HL-60 (cell line): ENCODE measurements at regions not wholly inside any gene's neighbourhood (a gene's known extent, or its start where the extent isn't known, plus 50 kb on each side); places are given as distances from the start of the nearest gene placed in this dataset.
"Not testable (repeated sequence)": the region's sequence is repeated elsewhere in the genome, so short reads cannot be mapped to it uniquely, and the experiment has no call there.

Experiments
- DNase-seq, 2 experiments: peaks; one replicate each; pipeline ENCODE4 v3.0.0-alpha.2; 2010 to 2020; ENCODE audit warnings: low read depth in 1 of 2, low spot score in 1 of 2
- H3K27ac ChIP-seq: fragments of 250-450 bp; sonication (Bioruptor Pico); replicated peaks from 2 replicates; pipeline ENCODE4 v1.5.1; 2020; ENCODE audit warnings: mild to moderate bottlenecking, moderate library complexity
- H3K27me3 ChIP-seq: fragments of 250-450 bp; sonication (Bioruptor Pico); 2 replicates; pipeline ENCODE4 v1.5.1; 2021; ENCODE audit warnings: mild to moderate bottlenecking, moderate library complexity; ENCODE audit not compliant: insufficient read depth, poor library complexity, severe bottlenecking
- H3K4me3 ChIP-seq: replicated peaks from 2 replicates; pipeline ENCODE4 v1.5.1; 2011; ENCODE audit warnings: mild to moderate bottlenecking, control low read depth, low read length; ENCODE audit not compliant: insufficient read depth
- CTCF ChIP-seq: IDR thresholded peaks from one replicate; pipeline ENCODE4 v1.5.1; 2011; ENCODE audit warnings: low read length, control low read depth, inconsistent platforms; ENCODE audit not compliant: insufficient read depth
- GABPA ChIP-seq: IDR thresholded peaks from 2 replicates; pipeline ENCODE4 v1.6.1; 2012; ENCODE audit warnings: low read depth
- POLR2AphosphoS5 ChIP-seq: IDR thresholded peaks from 2 replicates; pipeline ENCODE4 v1.6.1; 2012; ENCODE audit warnings: low read depth
- REST ChIP-seq: IDR thresholded peaks from 2 replicates; pipeline ENCODE4 v1.6.1; 2012; ENCODE audit warnings: low read depth; ENCODE audit not compliant: insufficient replicate concordance
- SPI1 ChIP-seq: IDR thresholded peaks from 2 replicates; pipeline ENCODE4 v1.6.1; 2012; ENCODE audit warnings: low read depth, mild to moderate bottlenecking, borderline replicate concordance

- TF ChIP-seq GABPA = no peak
- no peak for TF ChIP-seq REST
- no peak for TF ChIP-seq SPI1
- TF ChIP-seq POLR2AphosphoS5 = no peak
These were observed 209.9 kb upstream of the C16orf82 start for GRCh38 chr16:26856791-26857190.

GRCh38 chr16:26857371-26857770 is 209.4 kb upstream of the C16orf82 start:
- Histone ChIP-seq H3K4me3 (no peak overlapping the region), H3K27ac (no peak overlapping the region), H3K27me3 (no peaks in the 10 kb centered on the region)
- no peak for TF ChIP-seq REST
- no peak for TF ChIP-seq POLR2AphosphoS5
- no peak for TF ChIP-seq SPI1
- TF ChIP-seq GABPA = no peak
- TF ChIP-seq CTCF = no peak
- DNase-seq = no peak

More at GRCh38 chr16:26856791-26857190, 209.9 kb upstream of the C16orf82 start:
- no peak overlapping the region for H3K27ac ChIP-seq
- no peaks in the 10 kb centered on the region for H3K27me3 ChIP-seq
- H3K4me3 ChIP-seq = no peak overlapping the region
- DNase-seq = no peak

GRCh38 chr16:26860506-26860905 is 206.2 kb upstream of the C16orf82 start:
- no peak for TF ChIP-seq GABPA
- no peak for TF ChIP-seq POLR2AphosphoS5
- TF ChIP-seq REST = no peak
- TF ChIP-seq CTCF = no peak
- no peak for TF ChIP-seq SPI1
- no peak overlapping the region for H3K4me3 ChIP-seq
- no peak for DNase-seq
- H3K27me3 ChIP-seq = no peaks in the 10 kb centered on the region
- no peak overlapping the region for H3K27ac ChIP-seq

GRCh38 chr16:26863931-26864330 is 202.8 kb upstream of the C16orf82 start:
- no peaks in the 10 kb centered on the region for H3K27me3 ChIP-seq
- H3K27ac ChIP-seq = no peak overlapping the region
- no peak for DNase-seq
- no peak for TF ChIP-seq GABPA
- no peak for TF ChIP-seq REST
- no peak overlapping the region for H3K4me3 ChIP-seq

- not testable (repeated sequence) for H3K27me3 ChIP-seq, DNase-seq, H3K4me3 ChIP-seq, H3K27ac ChIP-seq
These were observed 192.4 kb upstream of the C16orf82 start for GRCh38 chr16:26874318-26874717.
